NCI-H146 treated with DMSO at 0.1 percent for 48 hours (cell line): ENCODE measurements at regions not wholly inside any gene's neighbourhood (a gene's known extent, or its start where the extent isn't known, plus 50 kb on each side); places are given as distances from the start of the nearest gene placed in this dataset.
"Not testable (repeated sequence)": the region's sequence is repeated elsewhere in the genome, so short reads cannot be mapped to it uniquely, and the experiment has no call there.

Experiments
- DNase-seq: peaks from one replicate; lab custom pipeline; 2025; ENCODE audit not compliant: unreplicated experiment; lab: John Stamatoyannopoulos, UW

DNA sequence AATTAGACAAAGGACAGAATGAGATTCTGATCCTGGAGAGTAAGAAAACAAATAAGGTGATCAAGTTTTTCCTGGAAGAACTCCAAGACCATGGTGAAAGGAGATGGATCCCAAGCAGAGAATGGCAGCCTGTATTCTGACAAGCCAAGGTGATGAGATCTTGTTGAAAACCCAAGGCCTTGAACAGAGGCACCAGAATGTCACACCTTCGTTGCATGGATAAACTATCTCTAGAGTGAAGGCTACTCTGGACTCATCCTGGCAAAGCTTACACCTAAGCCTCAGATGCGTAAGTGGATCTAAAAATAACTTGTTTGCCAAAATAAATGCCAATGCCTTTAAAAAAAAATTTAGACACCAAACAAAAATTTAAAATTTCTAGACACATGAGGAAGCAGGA is 605.9 kb downstream of the ETNK1 start:
- DNase-seq, result no peak

GRCh38 chr12:23236066-23236780 is 611.3 kb downstream of the ETNK1 start:
- DNase-seq, result no peak

DNA sequence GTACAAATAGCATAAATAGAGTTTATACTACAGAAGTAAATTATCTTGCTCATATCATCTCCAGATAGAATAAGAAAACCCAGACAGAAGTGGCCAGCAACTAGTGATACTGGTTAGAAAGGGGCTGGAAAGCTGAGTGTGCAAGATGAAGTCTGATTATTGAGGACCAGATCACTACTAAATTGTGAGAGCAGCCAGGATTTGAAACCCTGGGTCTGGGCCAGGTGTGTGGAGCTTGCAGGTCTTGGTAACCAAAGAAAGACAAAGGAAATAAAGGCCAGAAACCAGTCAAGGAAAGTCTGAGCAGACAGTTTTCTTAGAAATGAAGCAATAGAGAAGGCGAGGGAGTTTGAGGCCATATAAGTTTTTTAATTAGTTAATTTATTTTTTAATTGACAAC is 611.8 kb downstream of the ETNK1 start:
- DNase-seq, result no peak

DNA sequence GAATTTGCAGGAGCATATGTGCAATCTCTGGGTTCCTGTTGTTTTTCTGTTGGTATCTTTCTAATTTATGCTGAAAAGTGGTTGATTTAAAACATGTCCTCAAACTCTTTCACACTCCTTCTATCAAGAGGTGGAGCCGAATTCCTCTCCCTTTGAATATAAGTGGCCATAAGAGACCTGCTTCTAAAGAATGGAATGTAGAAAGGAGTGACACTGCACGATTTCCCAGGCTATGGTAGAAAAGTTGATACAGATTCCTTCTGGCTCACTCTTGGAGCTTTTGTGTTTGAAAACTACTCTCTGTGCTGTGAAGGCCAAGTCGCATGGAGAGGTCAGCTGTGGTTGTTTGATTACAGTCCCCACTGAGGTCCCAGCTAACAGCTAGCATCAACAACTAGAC is 613.2 kb downstream of the ETNK1 start:
- DNase-seq, result no peak

DNA sequence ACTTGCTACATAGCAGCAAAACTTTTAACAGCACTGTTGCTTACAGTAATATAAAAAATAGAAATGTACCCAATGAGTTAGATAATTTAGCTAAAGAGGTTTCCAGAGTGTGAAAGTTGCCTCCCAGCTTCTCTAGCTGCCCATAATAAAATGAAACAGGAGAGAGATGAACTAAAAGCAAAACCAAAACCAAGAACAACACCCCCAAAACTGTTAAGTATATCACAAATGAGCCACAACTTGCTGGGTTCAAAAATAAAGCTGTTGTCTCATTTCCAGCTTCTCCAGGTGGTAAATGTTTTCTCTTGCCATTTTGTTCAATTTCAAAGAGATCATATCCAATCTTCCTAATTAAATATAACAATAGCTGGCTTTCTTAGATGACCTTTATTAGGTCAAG is 614.0 kb downstream of the ETNK1 start:
- no peak for DNase-seq

GRCh38 chr12:23245186-23245585 is 620.2 kb downstream of the ETNK1 start:
- no peak for DNase-seq

DNA sequence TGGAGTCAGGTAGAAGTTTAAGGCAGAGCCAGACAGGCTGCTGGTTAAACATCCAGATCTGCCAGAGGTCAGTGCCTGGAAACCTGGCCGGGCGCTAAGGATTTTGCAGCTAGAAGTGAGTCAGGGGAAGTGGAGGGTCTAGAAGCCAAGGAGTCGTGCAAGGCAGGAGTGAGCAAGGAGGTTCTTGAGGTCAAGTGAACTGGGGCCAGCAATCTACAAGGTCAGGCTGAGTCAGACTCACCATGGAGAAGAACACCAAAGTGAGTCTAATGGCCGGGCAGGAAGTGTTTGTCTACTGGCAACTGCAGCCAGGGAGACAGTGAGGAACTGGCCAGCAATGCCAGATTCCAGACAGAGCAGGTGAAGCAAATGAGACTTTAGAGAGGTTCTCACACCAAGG is 628.2 kb downstream of the ETNK1 start:
- DNase-seq, result no peak

- DNase-seq, result not testable (repeated sequence)
Observed at GRCh38 chr12:23253910-23254309, 628.9 kb downstream of the ETNK1 start.

DNA sequence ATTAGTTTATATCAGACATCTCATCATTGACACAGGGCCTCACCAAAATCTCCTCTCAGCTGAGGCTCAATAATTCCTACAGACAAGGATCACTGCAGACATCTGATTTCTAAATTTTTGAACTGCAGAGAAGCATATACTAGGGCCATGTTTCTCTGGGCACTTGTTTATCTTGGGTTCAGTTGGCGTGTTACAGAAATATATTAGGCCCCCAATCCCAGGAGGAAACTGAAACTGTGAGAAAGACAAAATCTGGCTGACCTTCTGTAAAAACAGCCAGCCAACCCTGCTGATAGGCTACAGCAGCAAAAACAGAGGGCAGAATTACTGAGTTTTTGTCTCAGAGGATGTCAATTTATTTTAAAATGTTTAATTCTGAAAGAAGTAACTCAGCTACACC is 634.6 kb downstream of the ETNK1 start:
- no peak for DNase-seq

- DNase-seq, result no peak
Observed at GRCh38 chr12:23262670-23263069, 637.7 kb downstream of the ETNK1 start.

DNA sequence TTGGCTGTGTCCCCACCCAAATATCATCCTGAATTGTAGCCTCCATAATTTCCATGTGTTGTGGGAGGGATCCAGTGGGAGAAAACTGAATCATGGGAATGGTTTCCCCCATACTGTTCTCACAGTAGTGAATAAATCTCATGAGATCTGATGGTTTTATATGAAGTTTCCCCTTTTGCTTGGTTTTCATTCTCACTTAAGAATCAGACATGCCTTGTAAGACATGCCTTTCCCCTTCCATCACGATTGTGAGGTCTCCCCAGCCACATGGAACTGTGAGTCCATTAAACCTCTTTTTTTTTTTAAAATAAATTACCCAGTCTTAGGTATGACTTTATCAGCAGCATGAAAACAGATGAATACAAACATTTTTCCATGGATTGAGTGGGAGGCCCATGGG is 652.9 kb downstream of the ETNK1 start:
- DNase-seq, result no peak

DNA sequence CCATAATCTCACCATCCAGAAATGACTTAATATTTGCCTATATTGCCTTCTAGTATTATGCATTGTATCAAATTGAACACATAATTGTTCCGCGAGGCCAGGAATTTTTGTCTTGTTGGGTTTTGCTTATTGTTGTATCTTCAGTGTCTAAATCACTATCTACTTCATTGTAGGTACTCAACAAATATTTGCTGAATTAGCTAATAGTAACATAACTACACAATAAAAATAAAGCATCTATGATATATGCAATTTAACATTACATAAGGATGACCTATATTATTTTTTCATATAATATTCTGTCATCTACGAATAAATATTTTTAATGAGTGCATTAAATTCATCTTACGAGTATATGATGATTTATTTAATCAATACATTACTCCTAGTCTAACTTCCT is 656.3 kb downstream of the ETNK1 start:
- DNase-seq, result no peak

GRCh38 chr12:23282701-23283100 is 657.7 kb downstream of the ETNK1 start:
- DNase-seq, result no peak

DNA sequence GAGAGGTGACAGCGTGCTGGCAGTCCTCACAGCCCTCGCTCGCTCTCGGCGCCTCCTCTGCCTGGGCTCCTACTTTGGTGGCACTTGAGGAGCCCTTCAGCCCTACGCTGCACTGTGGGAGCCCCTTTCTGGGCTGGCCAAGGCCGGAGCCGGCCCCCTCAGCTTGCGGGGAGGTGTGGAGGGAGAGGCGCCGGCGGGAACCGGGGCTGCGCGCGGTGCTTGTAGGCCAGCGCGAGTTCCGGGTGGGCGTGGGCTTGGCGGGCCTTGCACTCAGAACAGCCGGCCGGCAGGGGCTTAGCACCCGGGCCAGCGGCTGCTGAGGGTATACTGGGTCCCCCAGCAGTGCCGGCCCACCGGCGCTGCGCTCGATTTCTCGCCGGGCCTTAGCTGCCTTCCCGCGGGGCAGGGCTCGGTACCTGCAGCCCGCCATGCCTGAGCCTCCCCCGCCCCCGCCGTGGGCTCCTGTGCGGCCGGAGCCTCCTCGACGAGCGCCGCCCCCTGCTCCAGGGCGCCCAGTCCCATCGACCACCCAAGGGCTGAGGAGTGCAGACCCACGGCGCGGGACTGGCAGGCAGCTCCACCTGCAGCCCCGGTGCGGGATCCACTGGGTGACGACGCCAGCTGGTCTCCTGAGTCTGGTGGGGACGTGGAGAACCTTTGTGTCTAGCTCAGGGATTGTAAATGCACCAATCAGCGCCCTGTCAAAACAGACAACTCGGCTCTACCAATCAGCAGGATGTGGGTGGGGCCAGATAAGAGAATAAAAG is 661.0 kb downstream of the ETNK1 start:
- not testable (repeated sequence) for DNase-seq

- peak; percentile 85 for DNase-seq
Observed at GRCh38 chr12:23290627-23291330, 658.7 kb downstream of the SOX5 start.

DNA sequence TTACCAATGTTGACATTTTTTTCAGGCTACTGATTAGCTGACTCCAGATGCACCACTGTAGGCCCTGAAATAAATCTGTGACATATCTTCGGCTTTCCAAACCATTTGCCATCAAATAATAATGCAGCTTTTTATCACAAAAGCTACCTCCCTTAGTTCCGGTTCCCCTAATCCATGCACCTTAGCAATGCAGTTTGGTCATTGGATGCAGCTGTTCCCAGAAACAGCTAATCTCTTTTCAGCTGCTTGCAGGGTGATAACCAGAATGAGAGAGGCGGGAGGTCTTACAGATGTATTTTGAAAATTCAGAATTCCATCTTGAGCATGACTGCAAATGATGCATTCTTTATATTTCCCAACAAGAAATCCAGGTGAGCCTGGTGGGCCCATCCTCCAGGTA is 646.2 kb downstream of the SOX5 start:
- DNase-seq, result no peak

DNA sequence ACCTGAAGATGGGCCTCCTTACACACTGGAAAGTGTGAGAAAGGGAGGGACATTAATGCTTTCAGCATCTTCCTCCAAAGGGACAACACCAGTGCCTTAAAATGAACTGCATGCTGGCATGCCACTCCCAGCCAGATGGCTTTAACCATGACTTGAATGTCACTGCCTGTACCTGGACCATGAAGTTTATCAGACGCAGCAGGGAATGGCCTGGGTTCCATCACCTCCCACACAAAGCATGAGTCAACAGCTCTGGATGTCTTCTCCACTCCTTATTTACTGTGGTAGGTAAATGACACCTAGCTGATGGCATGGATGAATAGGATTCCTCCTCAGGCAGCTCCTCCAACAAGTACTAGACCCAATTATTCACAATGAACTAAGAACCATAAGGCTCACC is 645.6 kb downstream of the SOX5 start:
- no peak for DNase-seq

- no peak for DNase-seq
Observed at GRCh38 chr12:23333938-23334337, 615.5 kb downstream of the SOX5 start.

DNA sequence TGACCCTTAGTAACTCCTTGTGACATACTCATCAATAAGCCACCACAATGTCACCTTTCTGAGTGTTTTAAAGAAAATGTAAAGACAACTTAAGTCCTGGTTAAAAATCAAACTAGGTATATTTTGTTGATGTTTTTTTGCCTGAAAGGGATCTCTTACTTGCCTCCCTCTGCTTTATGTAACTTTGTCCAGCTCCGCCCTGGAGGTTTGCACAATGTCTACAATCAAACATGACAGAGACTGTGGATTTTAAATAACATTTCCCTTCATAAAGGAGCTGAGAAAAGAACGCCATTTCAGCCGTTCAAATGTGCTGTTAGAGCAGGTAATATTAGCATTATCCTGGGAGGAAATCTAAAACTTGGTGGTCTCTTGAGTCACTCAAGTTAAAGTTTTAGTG is 613.9 kb downstream of the SOX5 start:
- no peak for DNase-seq

GRCh38 chr12:23337213-23337612 is 612.3 kb downstream of the SOX5 start:
- no peak for DNase-seq

DNA sequence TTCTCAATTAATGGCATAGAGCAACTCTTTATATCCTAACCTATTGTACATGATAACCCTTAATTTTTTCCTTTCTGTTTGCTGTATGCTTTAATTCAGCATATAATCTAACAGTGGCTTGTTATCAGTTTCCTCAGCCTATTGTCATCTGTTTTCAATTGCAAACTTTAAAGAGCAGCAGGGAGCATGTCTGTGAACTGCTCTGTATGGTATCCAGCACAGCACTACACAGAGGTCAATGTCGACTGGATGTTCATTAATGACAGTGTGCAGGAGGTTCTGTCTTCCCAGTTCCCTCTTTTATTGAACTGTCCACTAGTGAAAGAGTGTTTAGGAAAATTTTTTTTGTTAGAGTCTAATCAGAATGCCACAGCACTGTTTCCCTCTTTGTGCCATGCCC is 609.1 kb downstream of the SOX5 start:
- DNase-seq, result peak; percentile 44

GRCh38 chr12:23342407-23342806 is 607.1 kb downstream of the SOX5 start:
- no peak for DNase-seq
